Medulla oblongata (tissue), 1 donor: ENCODE measurements at regions not wholly inside any gene's neighbourhood (a gene's known extent, or its start where the extent isn't known, plus 50 kb on each side); places are given as distances from the start of the nearest gene placed in this dataset.
A peak's percentile ranks its signal among the peaks of the same experiment; 100 is the strongest.
"Not testable (repeated sequence)": the region's sequence is repeated elsewhere in the genome, so short reads cannot be mapped to it uniquely, and the experiment has no call there.

Source experiments
- DNase-seq: peaks from one replicate; pipeline ENCODE4 v3.0.0-alpha.2; 2015; ENCODE audit errors: extremely low spot score

GRCh38 chr2:204143216-204144014 is 206.9 kb downstream of the ICOS start:
- DNase-seq, result no peak

GRCh38 chr2:204144492-204144891 is 207.9 kb downstream of the ICOS start:
- DNase-seq, result no peak

- DNase-seq, result peak; percentile 85
Observed at GRCh38 chr2:204145263-204145751, 208.7 kb downstream of the ICOS start.

GRCh38 chr2:204145791-204146190 is 209.2 kb downstream of the ICOS start:
- no peak for DNase-seq

- DNase-seq, result not testable (repeated sequence)
Observed at GRCh38 chr2:204147040-204147439, 210.5 kb downstream of the ICOS start.

GRCh38 chr2:204150721-204151120 is 214.2 kb downstream of the ICOS start:
- DNase-seq, result no peak

GRCh38 chr2:204152616-204153015 is 216.1 kb downstream of the ICOS start:
- DNase-seq, result no peak

GRCh38 chr2:204154863-204155262 is 218.3 kb downstream of the ICOS start:
- DNase-seq, result no peak

GRCh38 chr2:204156456-204156855 is 219.9 kb downstream of the ICOS start:
- DNase-seq, result no peak

- no peak for DNase-seq
Observed at GRCh38 chr2:204157684-204158083, 221.1 kb downstream of the ICOS start.

- no peak for DNase-seq
Observed at GRCh38 chr2:204159526-204159925, 223.0 kb downstream of the ICOS start.

- DNase-seq, result no peak
Observed at GRCh38 chr2:204160989-204161388, 224.4 kb downstream of the ICOS start.

GRCh38 chr2:204161886-204162285 is 225.3 kb downstream of the ICOS start:
- DNase-seq, result no peak

GRCh38 chr2:204166961-204167360 is 230.4 kb downstream of the ICOS start:
- DNase-seq, result no peak

- DNase-seq, result not testable (repeated sequence)
Observed at GRCh38 chr2:204167670-204168069, 231.1 kb downstream of the ICOS start.

GRCh38 chr2:204170411-204170810 is 233.8 kb downstream of the ICOS start:
- no peak for DNase-seq

- no peak for DNase-seq
Observed at GRCh38 chr2:204171432-204172144, 235.0 kb downstream of the ICOS start.

- DNase-seq, result no peak
Observed at GRCh38 chr2:204172145-204172600, 235.6 kb downstream of the ICOS start.

- DNase-seq, result no peak
Observed at GRCh38 chr2:204174034-204174433, 237.5 kb downstream of the ICOS start.

- DNase-seq, result no peak
Observed at GRCh38 chr2:204175552-204176271, 239.1 kb downstream of the ICOS start.

GRCh38 chr2:204176306-204176705 is 239.7 kb downstream of the ICOS start:
- DNase-seq, result no peak
